DMS 273 (cell line): ENCODE measurements at regions not wholly inside any gene's neighbourhood (a gene's known extent, or its start where the extent isn't known, plus 50 kb on each side); places are given as distances from the start of the nearest gene placed in this dataset.
"Not testable (repeated sequence)": the region's sequence is repeated elsewhere in the genome, so short reads cannot be mapped to it uniquely, and the experiment has no call there.

Experiments used
- DNase-seq: peaks from one replicate; lab custom pipeline; 2025; ENCODE audit not compliant: unreplicated experiment; lab: John Stamatoyannopoulos, UW

- peak; percentile 82 for DNase-seq
These were observed 62.6 kb upstream of the EN2 start for GRCh38 chr7:155395176-155395797.

- DNase-seq: no peak
These were observed 61.3 kb upstream of the EN2 start for GRCh38 chr7:155396661-155397060.

- DNase-seq: not testable (repeated sequence)
These were observed 59.9 kb upstream of the EN2 start for GRCh38 chr7:155397758-155398714.

GRCh38 chr7:155398944-155399343 lies 59.0 kb upstream of the EN2 start:
- DNase-seq: peak; percentile 55

- no peak for DNase-seq
These were observed 58.4 kb upstream of the EN2 start for GRCh38 chr7:155399577-155399976.

GRCh38 chr7:155401231-155401630 lies 56.7 kb upstream of the EN2 start:
- no peak for DNase-seq

- DNase-seq: no peak
These were observed 56.0 kb upstream of the EN2 start for GRCh38 chr7:155401884-155402283.

- DNase-seq: no peak
These were observed 55.0 kb upstream of the EN2 start for GRCh38 chr7:155402941-155403340.

- DNase-seq: no peak
These were observed 53.0 kb upstream of the EN2 start for GRCh38 chr7:155404976-155405375.

- DNase-seq: peak; percentile 65
These were observed 52.3 kb upstream of the EN2 start for GRCh38 chr7:155405399-155406318.

GRCh38 chr7:155407799-155408198 lies 50.1 kb upstream of the EN2 start:
- DNase-seq: no peak
